ENCODE measurements at regions not wholly inside any gene's neighbourhood (a gene's known extent, or its start where the extent isn't known, plus 50 kb on each side); places are given as distances from the start of the nearest gene placed in this dataset.

DNA sequence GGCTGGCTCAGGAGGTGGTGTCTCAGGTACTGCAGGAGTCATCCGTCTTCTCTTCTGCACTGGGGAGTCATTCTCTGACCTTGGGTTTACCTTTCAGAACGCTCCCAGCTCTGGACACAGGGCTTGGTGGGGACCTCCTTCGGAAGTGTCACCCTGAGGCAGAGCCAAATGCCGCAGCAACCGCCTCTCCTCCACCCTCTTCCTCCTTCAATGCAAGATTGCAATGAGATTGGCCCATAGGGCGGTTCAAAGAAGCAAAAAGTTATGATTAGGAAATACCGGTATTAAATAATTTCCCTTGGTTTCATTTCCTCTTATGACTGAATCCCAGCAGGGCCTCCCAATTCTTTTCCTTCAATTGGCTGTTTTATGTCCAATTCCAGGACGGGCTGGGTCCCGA lies 178.8 kb downstream of the ACKR3 start:
- no peak for DNase-seq

DNA sequence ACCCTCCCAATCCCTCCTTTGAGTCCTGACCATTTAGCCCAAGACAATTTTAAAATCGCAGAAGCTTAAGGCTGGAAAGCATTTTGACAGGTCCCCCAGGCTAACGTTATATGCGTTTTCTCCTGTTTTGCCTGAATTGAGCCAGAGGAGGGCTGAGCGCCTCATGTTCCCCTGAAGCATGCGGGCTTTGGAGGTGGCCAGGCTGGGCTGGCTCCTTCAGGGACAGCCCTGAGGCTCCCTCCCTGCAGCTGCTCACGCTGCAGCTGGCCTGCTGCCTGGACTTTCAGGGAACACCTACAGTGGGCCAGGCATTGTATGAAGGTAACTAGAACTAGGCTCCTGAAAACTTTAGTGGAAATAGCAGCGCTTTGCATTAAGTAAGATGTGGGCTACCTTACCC lies 179.2 kb downstream of the ACKR3 start:
- no peak for DNase-seq

- DNase-seq: no peak
These were observed 179.7 kb downstream of the ACKR3 start for GRCh38 chr2:236749346-236749745.

DNA sequence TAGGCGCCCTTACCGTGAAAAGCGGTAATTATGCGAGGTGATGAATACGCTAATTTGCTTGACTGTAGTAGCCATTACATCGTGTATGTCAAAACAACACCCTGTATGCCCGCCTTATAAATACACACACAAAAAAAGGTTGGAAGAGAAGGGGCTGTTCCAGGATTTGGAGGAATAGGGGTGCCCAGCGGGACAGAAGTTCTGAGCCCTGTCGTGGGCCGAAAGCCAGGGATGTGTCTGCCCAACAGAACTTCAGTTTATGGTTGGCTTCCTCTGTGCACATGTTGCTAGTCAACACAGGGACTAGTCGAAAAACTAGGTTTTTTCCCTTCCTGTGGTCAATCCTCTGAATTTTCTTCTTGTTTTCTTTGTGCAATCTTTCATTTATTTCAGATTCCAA lies 182.5 kb downstream of the ACKR3 start:
- no peak for DNase-seq

GRCh38 chr2:236753606-236754270 lies 184.1 kb downstream of the ACKR3 start:
- DNase-seq: no peak

DNA sequence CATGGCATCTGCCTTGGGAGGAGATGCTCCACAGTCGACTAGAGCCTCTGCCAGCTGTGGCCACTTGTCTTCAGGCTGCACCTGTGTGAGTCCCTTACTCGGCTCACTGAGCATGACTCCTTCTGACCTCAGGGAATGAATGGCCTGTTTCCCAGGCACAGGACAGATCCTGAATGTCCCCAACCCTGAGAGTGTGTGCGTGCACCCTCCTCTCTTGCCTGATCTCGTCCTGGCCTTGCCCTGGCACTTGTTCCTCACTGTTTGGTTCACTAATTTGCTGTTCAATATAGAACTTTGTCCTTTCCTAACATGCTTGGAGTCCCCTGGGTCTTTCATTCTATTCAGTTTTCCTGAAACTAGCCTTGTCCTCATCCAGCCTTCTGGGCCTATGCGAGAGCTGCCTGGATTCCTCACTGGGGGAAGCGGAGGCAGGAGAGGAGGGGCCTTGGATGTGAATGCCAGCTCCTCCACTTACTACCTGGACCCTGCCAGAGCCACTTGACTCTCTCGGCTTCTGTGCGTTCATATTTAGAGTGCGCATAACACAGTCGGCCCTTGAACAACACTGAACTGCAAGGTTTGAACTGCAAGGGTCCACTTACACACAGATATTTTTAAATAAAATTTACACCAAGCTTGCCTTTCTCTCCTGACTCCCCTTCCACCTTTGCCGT lies 184.8 kb downstream of the ACKR3 start:
- DNase-seq: no peak

GRCh38 chr2:236755278-236755840 lies 185.7 kb downstream of the ACKR3 start:
- DNase-seq: no peak

DNA sequence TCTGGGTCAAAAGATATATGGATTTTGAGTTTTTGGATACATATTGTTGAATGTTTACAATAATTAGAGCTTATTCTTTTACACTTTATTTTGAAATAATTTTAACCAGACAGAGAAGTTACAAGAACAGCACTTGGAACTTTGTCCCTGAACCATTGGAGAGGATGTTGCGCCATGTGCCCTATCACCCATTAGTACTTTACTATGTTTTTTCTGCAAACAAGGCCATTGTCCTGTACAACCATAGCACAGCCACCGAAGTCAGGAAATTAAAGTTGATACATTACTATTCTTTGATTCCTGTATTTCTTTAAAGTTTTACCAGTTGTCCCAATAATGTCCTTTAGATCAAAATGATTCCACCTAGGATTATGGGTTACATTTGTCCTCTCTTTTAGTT lies 188.8 kb downstream of the ACKR3 start:
- DNase-seq: no peak

- DNase-seq: no peak
These were observed 190.6 kb downstream of the ACKR3 start for GRCh38 chr2:236760246-236760645.

- no peak for DNase-seq
These were observed 191.7 kb downstream of the ACKR3 start for GRCh38 chr2:236761358-236761757.

DNA sequence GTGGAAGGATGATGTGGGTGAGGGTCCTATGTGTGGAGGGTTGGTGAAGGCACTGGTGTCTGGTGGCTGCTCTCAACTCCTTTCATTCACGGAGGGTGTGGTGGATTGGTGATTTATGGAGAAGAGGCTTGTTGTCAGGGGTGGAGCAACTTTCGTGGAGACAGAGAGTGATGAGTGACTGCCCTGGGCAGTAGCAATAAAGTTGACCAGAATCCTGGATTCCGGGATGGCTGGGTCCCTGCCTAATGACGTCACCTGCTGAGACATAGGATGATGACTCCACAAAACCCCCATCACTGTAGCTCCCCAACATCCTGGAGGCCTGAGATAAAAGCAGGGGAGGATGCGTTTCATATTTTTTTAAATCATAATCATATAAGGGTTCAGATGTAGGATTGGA lies 193.0 kb downstream of the ACKR3 start:
- no peak for DNase-seq

GRCh38 chr2:236763857-236764256 lies 194.2 kb downstream of the ACKR3 start:
- no peak for DNase-seq

DNA sequence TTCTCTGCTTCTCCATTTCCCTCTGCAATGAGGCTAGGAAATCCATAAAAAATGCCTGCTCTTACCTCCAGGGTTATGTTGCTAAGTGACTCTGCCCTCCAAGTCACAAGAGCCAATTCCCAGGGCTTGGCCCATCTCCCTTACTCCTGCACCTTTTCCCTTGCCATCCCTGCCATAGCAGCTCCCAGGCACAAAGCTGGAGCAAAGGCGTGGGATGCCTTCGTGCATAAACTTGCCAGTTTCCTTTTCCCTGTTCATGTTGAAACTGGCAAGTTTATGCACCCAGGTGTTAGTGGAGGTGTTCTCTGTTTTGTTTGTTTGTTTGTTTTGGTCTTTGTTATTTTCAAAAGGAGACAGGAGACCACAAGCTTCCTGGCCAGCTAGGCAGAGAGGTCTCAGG lies 195.1 kb downstream of the ACKR3 start:
- no peak for DNase-seq

- DNase-seq: no peak
These were observed 195.9 kb downstream of the ACKR3 start for GRCh38 chr2:236765478-236765877.

GRCh38 chr2:236766850-236767249 lies 197.2 kb downstream of the ACKR3 start:
- no peak for DNase-seq

- DNase-seq: no peak
These were observed 198.3 kb downstream of the ACKR3 start for GRCh38 chr2:236767941-236768340.

DNA sequence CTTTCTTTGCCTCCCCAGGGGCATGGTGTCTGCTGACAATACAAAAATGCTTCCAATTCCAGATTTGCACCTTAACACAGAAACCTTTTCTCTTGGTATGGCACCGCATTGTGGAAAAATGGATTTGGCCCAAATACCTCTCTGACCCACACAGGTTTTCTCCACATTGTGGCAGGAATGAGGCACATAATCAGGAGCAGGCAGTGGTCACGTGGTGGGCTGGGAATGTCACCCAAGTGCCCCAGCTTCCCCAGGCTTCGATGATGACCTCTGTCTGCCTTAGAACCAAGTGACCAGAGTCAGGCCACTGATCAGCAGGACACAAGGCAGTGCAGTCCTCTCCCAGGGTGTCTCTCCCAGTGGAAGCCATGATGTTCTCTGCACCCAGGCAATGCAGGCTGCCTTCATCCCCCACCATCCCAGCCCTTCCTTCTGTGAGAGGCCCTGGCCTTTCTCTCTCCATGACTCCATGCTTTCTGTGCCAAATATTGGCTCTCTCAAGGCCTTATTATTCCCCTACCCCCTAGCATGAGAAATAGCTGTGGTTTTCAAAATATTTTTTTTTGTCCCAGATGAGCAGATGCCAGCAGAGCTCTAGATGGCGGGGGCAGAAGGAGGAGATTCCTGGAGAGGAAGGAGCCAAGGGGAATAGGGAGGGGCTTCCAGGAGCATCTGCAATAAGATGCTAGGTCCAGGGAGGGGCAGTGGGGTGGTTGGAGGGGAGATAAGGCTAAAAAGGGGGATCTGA lies 198.9 kb downstream of the ACKR3 start:
- no peak for DNase-seq

- no peak for DNase-seq
These were observed 200.5 kb downstream of the ACKR3 start for GRCh38 chr2:236769981-236770671.

- DNase-seq: no peak
These were observed 202.7 kb downstream of the ACKR3 start for GRCh38 chr2:236772220-236772837.

GRCh38 chr2:236773206-236773605 lies 203.6 kb downstream of the ACKR3 start:
- no peak for DNase-seq

- no peak for DNase-seq
These were observed 204.5 kb downstream of the ACKR3 start for GRCh38 chr2:236774171-236774570.

DNA sequence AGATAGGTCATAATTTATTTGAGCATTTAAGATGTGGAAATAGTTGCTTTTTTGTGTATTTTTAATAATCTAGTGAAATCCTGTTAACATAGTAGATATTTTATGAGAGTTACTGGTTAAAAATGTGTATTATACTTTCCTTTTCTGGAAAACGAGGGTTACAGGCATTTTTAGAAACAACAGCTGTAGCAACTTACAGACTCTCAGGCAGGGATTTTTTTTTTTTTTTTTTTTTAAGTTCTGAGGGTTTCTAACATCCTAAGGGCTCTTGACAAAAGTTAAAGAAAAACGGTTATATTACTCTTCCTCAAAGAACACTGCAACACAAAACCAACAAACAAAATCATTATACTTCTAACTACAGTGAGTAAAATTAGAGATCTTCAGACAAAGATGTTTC lies 205.9 kb downstream of the ACKR3 start:
- no peak for DNase-seq

DNA sequence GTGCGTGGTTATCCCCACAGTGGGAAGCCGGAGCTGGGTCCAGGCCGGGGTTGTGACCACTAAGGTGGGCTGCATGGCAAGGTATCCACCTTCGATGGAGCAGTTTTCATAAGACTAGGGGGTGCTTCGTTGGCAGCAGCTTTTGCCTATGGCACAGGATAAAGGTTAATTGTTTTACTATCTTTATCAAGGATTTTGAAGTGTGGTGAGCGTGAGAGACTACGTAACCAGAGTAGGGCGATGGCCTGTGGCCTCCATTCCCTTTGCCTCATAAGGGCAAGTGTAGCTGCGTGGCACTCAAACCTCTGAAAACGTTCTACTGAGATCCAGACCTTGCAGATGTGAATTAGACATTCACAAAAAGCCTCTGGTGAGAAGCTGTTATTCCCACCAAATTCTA lies 206.6 kb downstream of the ACKR3 start:
- no peak for DNase-seq
